PC-3 (cell line): ENCODE measurements at regions not wholly inside any gene's neighbourhood (a gene's known extent, or its start where the extent isn't known, plus 50 kb on each side); places are given as distances from the start of the nearest gene placed in this dataset.

ENCODE experiments used
- EZH2 ChIP-seq: fragments of 300-600 bp; sonication (generic); IDR thresholded peaks from one replicate; pipeline ENCODE4 v1.6.1; 2017; ENCODE audit warnings: antibody characterized with exemption, mild to moderate bottlenecking, low read length; ENCODE audit not compliant: unreplicated experiment
- EZH2phosphoT487 ChIP-seq: fragments of 300-600 bp; sonication (generic); IDR thresholded peaks from 2 replicates; pipeline ENCODE4 v1.6.1; 2018; ENCODE audit warnings: mild to moderate bottlenecking, antibody characterized with exemption, low read length, borderline replicate concordance
- TF ChIP-seq, protein P1 (sequence below): fragments of 300-600 bp; sonication (generic); conservative IDR thresholded peaks from 2 replicates; pipeline ENCODE4 v1.5.1; 2017; ENCODE audit warnings: antibody characterized with exemption, low read depth, mild to moderate bottlenecking, low read length

GRCh38 chr2:41387519-41387918 lies 660.3 kb upstream of the PKDCC start:
- TF ChIP-seq, protein P1, sequence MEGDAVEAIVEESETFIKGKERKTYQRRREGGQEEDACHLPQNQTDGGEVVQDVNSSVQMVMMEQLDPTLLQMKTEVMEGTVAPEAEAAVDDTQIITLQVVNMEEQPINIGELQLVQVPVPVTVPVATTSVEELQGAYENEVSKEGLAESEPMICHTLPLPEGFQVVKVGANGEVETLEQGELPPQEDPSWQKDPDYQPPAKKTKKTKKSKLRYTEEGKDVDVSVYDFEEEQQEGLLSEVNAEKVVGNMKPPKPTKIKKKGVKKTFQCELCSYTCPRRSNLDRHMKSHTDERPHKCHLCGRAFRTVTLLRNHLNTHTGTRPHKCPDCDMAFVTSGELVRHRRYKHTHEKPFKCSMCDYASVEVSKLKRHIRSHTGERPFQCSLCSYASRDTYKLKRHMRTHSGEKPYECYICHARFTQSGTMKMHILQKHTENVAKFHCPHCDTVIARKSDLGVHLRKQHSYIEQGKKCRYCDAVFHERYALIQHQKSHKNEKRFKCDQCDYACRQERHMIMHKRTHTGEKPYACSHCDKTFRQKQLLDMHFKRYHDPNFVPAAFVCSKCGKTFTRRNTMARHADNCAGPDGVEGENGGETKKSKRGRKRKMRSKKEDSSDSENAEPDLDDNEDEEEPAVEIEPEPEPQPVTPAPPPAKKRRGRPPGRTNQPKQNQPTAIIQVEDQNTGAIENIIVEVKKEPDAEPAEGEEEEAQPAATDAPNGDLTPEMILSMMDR, result no peak
- TF ChIP-seq EZH2phosphoT487, result no peak
- TF ChIP-seq EZH2, result no peak
